SK-N-SH (cell line): ENCODE measurements at regions not wholly inside any gene's neighbourhood (a gene's known extent, or its start where the extent isn't known, plus 50 kb on each side); places are given as distances from the start of the nearest gene placed in this dataset.

Experiments
- CTCF ChIA-PET: fragments of 300-600, 350-600 bp; formaldehyde crosslinking; extraction: SDS; loops from one replicate; lab custom pipeline; 2021; lab: Yijun Ruan, JAX
- POLR2A ChIA-PET: fragments of 350-600 bp; sonication (Branson Sonifier 250); formaldehyde crosslinking; extraction: SDS; loops from one replicate; lab custom pipeline; 2020; ENCODE audit warnings: antibody characterized with exemption, inconsistent platforms; lab: Yijun Ruan, JAX
- DNase-seq: peaks from one replicate; pipeline ENCODE4 v3.0.0; 2012
- H2AFZ ChIP-seq: fragments of 200-600 bp; sonication (generic); 2 replicates; pipeline ENCODE4 v1.8.1; 2016; ENCODE audit warnings: antibody characterized with exemption, mild to moderate bottlenecking, low read depth
- H3F3A ChIP-seq: fragments of 200-600 bp; sonication (generic); replicated peaks from 2 replicates; pipeline ENCODE3; 2016; ENCODE audit warnings: antibody characterized with exemption, mild to moderate bottlenecking; ENCODE audit not compliant: insufficient read depth
- H3K27ac ChIP-seq, 2 experiments: fragments of 200-500 bp in 1 of 2; fragments of 200-600 bp in 1 of 2; sonication (Bioruptor generic) in 1 of 2; sonication (generic), shearing (Covaris generic) in 1 of 2; 2 replicates each; pipeline versions ENCODE4 v1.5.1 to v1.6.1; 2014 to 2016; ENCODE audit warnings: low read depth in 2 of 2, inconsistent platforms in 1 of 2, low read length in 1 of 2, mild to moderate bottlenecking in 1 of 2, mixed read lengths in 1 of 2
- H3K27me3 ChIP-seq: fragments of 200-600 bp; sonication (generic), shearing (Covaris generic); 2 replicates; pipeline ENCODE4 v1.6.1; 2016; ENCODE audit warnings: mixed run types; ENCODE audit not compliant: insufficient read depth
- H3K36me3 ChIP-seq, 2 experiments: fragments of 200-500 bp in 1 of 2; fragments of 200-600 bp in 1 of 2; sonication (Bioruptor generic) in 1 of 2; sonication (generic) in 1 of 2; replicated peaks in 1 of 2; 2 replicates each; pipeline versions ENCODE3 to v1.5.1; 2014 to 2016; ENCODE audit warnings: low read length in 1 of 2, mild to moderate bottlenecking in 1 of 2; ENCODE audit not compliant: insufficient read depth in 2 of 2, control insufficient read depth in 1 of 2
- H3K4me1 ChIP-seq, 2 experiments: fragments of 200-500 bp in 1 of 2; fragments of 200-600 bp in 1 of 2; sonication (Bioruptor generic) in 1 of 2; sonication (generic), shearing (Covaris generic) in 1 of 2; 2 replicates each; pipeline versions ENCODE4 v1.5.1 to v1.6.1; 2014 to 2016; ENCODE audit warnings: low read depth in 1 of 2, low read length in 1 of 2, mixed run types in 1 of 2; ENCODE audit not compliant: insufficient read depth in 2 of 2, control insufficient read depth in 1 of 2
- H3K4me2 ChIP-seq: fragments of 200-600 bp; sonication (generic), shearing (Covaris generic); 2 replicates; pipeline ENCODE4 v1.6.1; 2017; ENCODE audit warnings: mixed run types
- H3K4me3 ChIP-seq, 2 experiments: fragments of 200-500 bp in 1 of 2; fragments of 200-600 bp in 1 of 2; sonication (Bioruptor generic) in 1 of 2; sonication (generic), shearing (Covaris generic) in 1 of 2; 2 replicates each; pipeline versions ENCODE4 v1.5.1 to v1.8.1; 2014 to 2016; ENCODE audit warnings: low read depth in 2 of 2, inconsistent platforms in 1 of 2, low read length in 1 of 2, mild to moderate bottlenecking in 1 of 2, mixed read lengths in 1 of 2, moderate library complexity in 1 of 2
- H3K79me2 ChIP-seq: fragments of 200-600 bp; sonication (generic); 2 replicates; pipeline ENCODE4 v1.8.1; 2017; ENCODE audit warnings: mild to moderate bottlenecking; ENCODE audit not compliant: insufficient read depth
- H3K9ac ChIP-seq: fragments of 200-600 bp; sonication (generic); 2 replicates; pipeline ENCODE4 v1.6.1; 2017; ENCODE audit warnings: mixed run types
- H3K9me2 ChIP-seq: fragments of 200-600 bp; sonication (generic); 2 replicates; pipeline ENCODE4 v1.6.1; 2017; ENCODE audit warnings: mixed run types
- H3K9me3 ChIP-seq: fragments of 200-600 bp; sonication (generic); 2 replicates; pipeline ENCODE4 v1.6.1; 2017; ENCODE audit warnings: mixed run types, mild to moderate bottlenecking, moderate library complexity
- H4K20me1 ChIP-seq: fragments of 200-600 bp; sonication (generic); 2 replicates; pipeline ENCODE4 v1.6.1; 2017; ENCODE audit warnings: mild to moderate bottlenecking, mixed run types; ENCODE audit not compliant: insufficient read depth
- CHD2 ChIP-seq: fragments of 150-350 bp; IDR thresholded peaks from 2 replicates; pipeline ENCODE4 v1.6.1; 2018; ENCODE audit warnings: low read length; ENCODE audit not compliant: partially characterized antibody
- CTCF ChIP-seq: fragments of 200-600 bp; sonication (generic); IDR thresholded peaks from 2 replicates; pipeline ENCODE4 v1.6.1; 2017; ENCODE audit warnings: antibody characterized with exemption, mild to moderate bottlenecking, moderate library complexity
- ELF1 ChIP-seq: IDR thresholded peaks from 2 replicates; pipeline ENCODE4 v1.4.0; 2012
- EP300 ChIP-seq, 2 experiments: IDR thresholded peaks; 2 replicates each; pipeline versions ENCODE4 v1.4.0 to v1.6.1; 2012; ENCODE audit warnings: borderline replicate concordance in 1 of 2, low read depth in 1 of 2, low read length in 1 of 2
- FOSL2 ChIP-seq: IDR thresholded peaks from 2 replicates; pipeline ENCODE4 v1.4.0; 2012; ENCODE audit warnings: low read depth, mild to moderate bottlenecking, moderate library complexity, borderline replicate concordance
- MAX ChIP-seq: IDR thresholded peaks from 2 replicates; pipeline ENCODE4 v1.4.0; 2012; ENCODE audit warnings: low read depth
- MXI1 ChIP-seq: IDR thresholded peaks from 2 replicates; pipeline ENCODE4 v1.6.1; 2012; ENCODE audit warnings: mild to moderate bottlenecking, low read depth, low read length, improper control_type of control experiment
- NFIC ChIP-seq: IDR thresholded peaks from 2 replicates; pipeline ENCODE4 v1.4.0; 2012; ENCODE audit warnings: borderline replicate concordance
- POLR2AphosphoS5 ChIP-seq: IDR thresholded peaks from 2 replicates; pipeline ENCODE4 v1.6.1; 2012; ENCODE audit warnings: low read depth, low read length
- RAD21 ChIP-seq: IDR thresholded peaks from 2 replicates; pipeline ENCODE4 v1.6.1; 2012; ENCODE audit warnings: mild to moderate bottlenecking, low read length
- RCOR1 ChIP-seq: fragments of 150-350 bp; IDR thresholded peaks from 2 replicates; pipeline ENCODE4 v1.6.1; 2017; ENCODE audit warnings: antibody characterized with exemption, low read length
- RFX5 ChIP-seq: IDR thresholded peaks from 2 replicates; pipeline ENCODE4 v1.6.1; 2012; ENCODE audit warnings: mild to moderate bottlenecking, improper control_type of control experiment, low read length
- RXRA ChIP-seq: IDR thresholded peaks from 2 replicates; pipeline ENCODE4 v1.4.0; 2012; ENCODE audit warnings: low read depth, mild to moderate bottlenecking, borderline replicate concordance
- SIN3A ChIP-seq: IDR thresholded peaks from 2 replicates; pipeline ENCODE4 v1.6.1; 2012; ENCODE audit warnings: low read depth, mild to moderate bottlenecking, low read length, moderate library complexity, borderline replicate concordance
- TCF12 ChIP-seq: IDR thresholded peaks from 2 replicates; pipeline ENCODE4 v1.4.0; 2012
- TEAD4 ChIP-seq: IDR thresholded peaks from 2 replicates; pipeline ENCODE4 v1.4.0; 2012; ENCODE audit warnings: mild to moderate bottlenecking, borderline replicate concordance; ENCODE audit not compliant: insufficient read depth
- USF1 ChIP-seq: IDR thresholded peaks from 2 replicates; pipeline ENCODE4 v1.4.0; 2012; ENCODE audit warnings: low read depth, borderline replicate concordance
- USF2 ChIP-seq: fragments of 150-350 bp; IDR thresholded peaks from 2 replicates; pipeline ENCODE4 v1.6.1; 2017; ENCODE audit warnings: antibody characterized with exemption, low read length, low read depth, borderline replicate concordance
- WGBS: methylation state at CpG from one replicate; pipeline ENCODE4 v1.1.6; 2017; ENCODE audit warnings: low lambda C conversion rate; 5-methylcytosine and 5-hydroxymethylcytosine counted together
- TF ChIP-seq, protein P1 (sequence below): IDR thresholded peaks from 2 replicates; pipeline ENCODE4; 2012

- Histone ChIP-seq H3K27me3 (no peaks in the 10 kb centered on the region; the same call in 1 of the 2 replicates), H3K9me3 (no peaks in the 10 kb centered on the region), H4K20me1 (no peaks in the 10 kb centered on the region), H3K4me1 (no peaks in the 10 kb centered on the region), H3K9me2 (no peaks in the 10 kb centered on the region), H3K4me3 (no peak overlapping the region), H3K36me3 (no peaks in the 10 kb centered on the region), H2AFZ (no peak overlapping the region), H3K9ac (no peak overlapping the region), H3K79me2 (no peaks in the 10 kb centered on the region), H3F3A (no peaks in the 10 kb centered on the region), H3K27ac (no peak overlapping the region), H3K4me2 (no peak overlapping the region)
- WGBS: 9% methylated on average over 2 of the region's 2 CpGs
- POLR2A ChIA-PET: no interaction called here
- no peak for DNase-seq
- TF ChIP-seq CTCF (no peak), USF1 (no peak), TCF12 (no peak), RXRA (no peak)
- CTCF ChIA-PET: interaction anchor here (0.8 kb wide), 1 partner anchor 10 kb away, joined by 3 read pairs; no protein-coding TSS in a partner anchor
Measured at GRCh38 chr5:4665911-4666310, 474.2 kb upstream of the ADAMTS16 start.

DNA sequence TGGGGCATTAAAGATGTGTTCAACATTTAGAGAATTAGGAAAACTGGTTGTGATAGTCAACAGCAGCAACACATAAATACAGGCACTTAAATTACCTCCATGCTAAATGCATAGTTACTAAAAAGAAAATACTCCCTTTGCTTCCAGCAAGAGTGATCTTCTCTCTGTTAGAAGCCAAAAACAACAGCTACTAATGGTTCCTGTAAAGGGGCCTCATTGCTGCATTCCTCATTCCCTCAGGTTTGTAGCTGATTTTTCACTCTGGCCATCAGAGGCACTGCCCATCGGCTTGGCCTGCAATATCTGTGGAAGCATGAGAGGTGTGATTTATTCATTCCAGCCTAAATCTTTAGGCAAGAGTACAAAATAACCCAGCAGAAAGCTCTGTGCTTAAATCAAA, 466.0 kb upstream of the ADAMTS16 start:
- no peak for DNase-seq

More for the DNA sequence above, 466.0 kb upstream of the ADAMTS16 start:
- no peak overlapping the region for H2AFZ ChIP-seq
- H3K9me3 ChIP-seq: no peaks in the 10 kb centered on the region
- no peaks in the 10 kb centered on the region for H3K79me2 ChIP-seq
- H3K27me3 ChIP-seq: peaks cover 34% of the 10 kb centered on the region
- ChIA-PET CTCF (no interaction called here), POLR2A (no interaction called here)
- H4K20me1 ChIP-seq: no peaks in the 10 kb centered on the region
- H3K4me2 ChIP-seq: no peak overlapping the region
- no peaks in the 10 kb centered on the region for H3K9me2 ChIP-seq
- WGBS: 0% methylated on average over 1 of the region's 1 CpG
- H3K4me3 ChIP-seq: no peak overlapping the region
- H3K4me1 ChIP-seq: no peaks in the 10 kb centered on the region
- no peaks in the 10 kb centered on the region for H3K36me3 ChIP-seq
- TF ChIP-seq SIN3A: no peak
- TF ChIP-seq TCF12: no peak
- TF ChIP-seq FOSL2: no peak
- no peak for TF ChIP-seq MXI1
- no peak for TF ChIP-seq RFX5
- no peak for TF ChIP-seq EP300 (IDR thresholded peaks at IDR 0.05; ENCODE audit: borderline replicate concordance in 1 of 2, low read depth in 1 of 2, low read length in 1 of 2)
- TF ChIP-seq CHD2: no peak
- TF ChIP-seq RAD21: no peak
- TF ChIP-seq MAX: no peak
- no peak for TF ChIP-seq NFIC
- TF ChIP-seq USF2: no peak
- no peak for TF ChIP-seq POLR2AphosphoS5
- no peak for TF ChIP-seq TEAD4
- TF ChIP-seq, protein P1, sequence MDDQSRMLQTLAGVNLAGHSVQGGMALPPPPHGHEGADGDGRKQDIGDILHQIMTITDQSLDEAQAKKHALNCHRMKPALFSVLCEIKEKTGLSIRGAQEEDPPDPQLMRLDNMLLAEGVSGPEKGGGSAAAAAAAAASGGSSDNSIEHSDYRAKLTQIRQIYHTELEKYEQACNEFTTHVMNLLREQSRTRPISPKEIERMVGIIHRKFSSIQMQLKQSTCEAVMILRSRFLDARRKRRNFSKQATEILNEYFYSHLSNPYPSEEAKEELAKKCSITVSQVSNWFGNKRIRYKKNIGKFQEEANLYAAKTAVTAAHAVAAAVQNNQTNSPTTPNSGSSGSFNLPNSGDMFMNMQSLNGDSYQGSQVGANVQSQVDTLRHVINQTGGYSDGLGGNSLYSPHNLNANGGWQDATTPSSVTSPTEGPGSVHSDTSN: no peak
- TF ChIP-seq RCOR1: no peak
- no peak for TF ChIP-seq RXRA
- TF ChIP-seq ELF1: no peak
- no peak overlapping the region for H3K9ac ChIP-seq
- no peak overlapping the region for H3K27ac ChIP-seq
- H3F3A ChIP-seq: no peaks in the 10 kb centered on the region
